ENCODE measurements at regions not wholly inside any gene's neighbourhood (a gene's known extent, or its start where the extent isn't known, plus 50 kb on each side); places are given as distances from the start of the nearest gene placed in this dataset.

DNA sequence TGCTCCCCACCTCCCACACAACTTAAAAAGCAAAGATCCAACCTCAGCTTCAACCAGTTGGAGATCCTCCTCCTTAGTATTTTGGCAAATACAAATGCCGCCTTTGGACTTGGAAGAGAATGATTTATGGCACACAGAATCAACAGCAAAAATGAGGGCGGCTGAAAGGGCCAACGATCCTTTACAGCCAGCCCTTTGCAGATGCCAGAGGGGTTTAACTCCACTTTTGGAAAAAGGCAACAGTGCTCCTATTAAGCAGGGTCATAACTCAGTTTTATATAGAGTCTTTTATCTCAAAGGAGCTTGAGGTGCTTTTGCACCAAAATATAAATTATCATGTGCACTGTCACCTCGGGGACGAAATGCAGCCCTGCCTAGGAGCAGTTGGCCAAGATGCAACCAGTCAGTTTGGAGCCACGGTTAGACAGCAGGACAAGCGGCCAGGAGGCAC is 56.7 kb upstream of the JCAD start:
- no peak for DNase-seq

DNA sequence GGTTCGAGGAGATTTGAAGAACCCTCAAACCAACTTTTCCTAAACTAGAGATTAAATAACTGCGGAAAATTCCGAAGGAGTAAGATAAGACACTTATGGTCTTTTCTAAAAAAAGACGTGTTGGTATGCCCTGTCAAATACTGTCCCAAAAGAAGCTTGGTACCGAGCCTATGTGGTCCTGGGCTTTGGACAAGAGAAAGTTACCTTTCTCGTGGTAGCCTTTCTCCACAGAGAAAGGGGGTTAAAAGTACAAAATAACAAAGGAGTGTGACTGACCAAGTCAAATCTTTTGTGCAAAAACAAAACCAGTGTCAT is 56.2 kb upstream of the JCAD start:
- DNase-seq: no peak

GRCh38 chr10:30114881-30115625 is 55.7 kb upstream of the JCAD start:
- DNase-seq: no peak

GRCh38 chr10:30114401-30114800 is 55.0 kb upstream of the JCAD start:
- no peak for DNase-seq

- no peak for DNase-seq
Measured at GRCh38 chr10:30111340-30112022, 52.1 kb upstream of the JCAD start.
